GM23338 (cell line): ENCODE measurements at regions not wholly inside any gene's neighbourhood (a gene's known extent, or its start where the extent isn't known, plus 50 kb on each side); places are given as distances from the start of the nearest gene placed in this dataset.

Experiments used
- ATAC-seq: fragments of 200-7000 bp; cut with Tn5 transposase; 3 replicates; pipeline ENCODE4 v1.9.1; 2020
- DNase-seq: peaks from one replicate; pipeline ENCODE4 v3.0.0-alpha.2; 2015; ENCODE audit warnings: low spot score
- H2AFZ ChIP-seq: fragments of 200-600 bp; sonication (generic); 2 replicates; pipeline ENCODE4 v1.8.0; 2016; ENCODE audit warnings: antibody characterized with exemption, mild to moderate bottlenecking, moderate library complexity
- H3F3A ChIP-seq: fragments of 200-600 bp; sonication (generic); replicated peaks from 2 replicates; pipeline ENCODE4 v1.8.0; 2017; ENCODE audit warnings: antibody characterized with exemption, mixed run types, low read depth
- H3K27ac ChIP-seq: fragments of 200-600 bp; sonication (generic); 2 replicates; pipeline ENCODE4 v1.6.1; 2016; ENCODE audit warnings: low read depth
- H3K27me3 ChIP-seq: fragments of 200-600 bp; sonication (generic); 2 replicates; pipeline ENCODE4 v1.8.0; 2016; ENCODE audit warnings: mild to moderate bottlenecking, mixed run types, moderate library complexity; ENCODE audit not compliant: insufficient read depth
- H3K36me3 ChIP-seq: fragments of 200-600 bp; sonication (generic); 2 replicates; pipeline ENCODE4 v1.8.0; 2016; ENCODE audit warnings: mild to moderate bottlenecking; ENCODE audit not compliant: insufficient read depth
- H3K4me1 ChIP-seq: fragments of 200-600 bp; sonication (generic); 2 replicates; pipeline ENCODE4 v1.8.0; 2016; ENCODE audit warnings: mild to moderate bottlenecking, moderate library complexity; ENCODE audit not compliant: insufficient read depth
- H3K4me2 ChIP-seq: fragments of 200-600 bp; sonication (generic); 2 replicates; pipeline ENCODE4 v1.7.1; 2017; ENCODE audit warnings: mixed run types
- H3K4me3 ChIP-seq: fragments of 200-600 bp; sonication (generic); 2 replicates; pipeline ENCODE4 v1.6.1; 2016; ENCODE audit warnings: mixed run types
- H3K79me2 ChIP-seq: fragments of 200-600 bp; sonication (generic); replicated peaks from 2 replicates; pipeline ENCODE4 v1.8.0; 2017; ENCODE audit warnings: mild to moderate bottlenecking; ENCODE audit not compliant: insufficient read depth
- H3K9me2 ChIP-seq: fragments of 200-600 bp; sonication (generic); 2 replicates; pipeline ENCODE4 v1.8.0; 2017; ENCODE audit not compliant: insufficient read depth
- H4K20me1 ChIP-seq: fragments of 200-600 bp; sonication (generic); replicated peaks from 2 replicates; pipeline ENCODE4 v1.8.0; 2017; ENCODE audit warnings: mild to moderate bottlenecking; ENCODE audit not compliant: insufficient read depth
- H3K27ac Mint-ChIP-seq: 2 replicates; pipeline ENCODE4 v1.8.0; 2020; ENCODE audit warnings: inconsistent platforms, mild to moderate bottlenecking, moderate library complexity, mixed read lengths
- H3K27me3 Mint-ChIP-seq: 3 replicates; pipeline ENCODE4 v1.8.0; 2022; ENCODE audit warnings: low read depth, mild to moderate bottlenecking, moderate library complexity, mixed read lengths, inconsistent platforms; ENCODE audit not compliant: insufficient read depth, poor library complexity
- H3K36me3 Mint-ChIP-seq: 3 replicates; pipeline ENCODE4 v1.8.0; 2021; ENCODE audit warnings: low read depth, mild to moderate bottlenecking, inconsistent platforms, moderate library complexity, mixed read lengths
- H3K4me1 Mint-ChIP-seq: 3 replicates; pipeline ENCODE4 v1.8.0; 2020; ENCODE audit warnings: mild to moderate bottlenecking, inconsistent platforms, mixed read lengths
- H3K4me3 Mint-ChIP-seq: 3 replicates; pipeline ENCODE4 v1.8.0; 2021; ENCODE audit warnings: moderate library complexity, mild to moderate bottlenecking, inconsistent platforms, mixed read lengths
- H3K9me3 Mint-ChIP-seq: 3 replicates; pipeline ENCODE4 v1.8.0; 2020; ENCODE audit warnings: moderate library complexity, mild to moderate bottlenecking, inconsistent platforms, mixed read lengths
- CREB1 ChIP-seq: fragments of 250-450 bp; sonication (Bioruptor Pico); IDR thresholded peaks from 2 replicates; pipeline ENCODE4 v1.5.0; 2020; ENCODE audit warnings: low read depth, mild to moderate bottlenecking, moderate library complexity
- CTCF ChIP-seq, 2 experiments: fragments of 200-600 bp in 1 of 2; sonication (generic) in 1 of 2; conservative IDR thresholded peaks; 2 replicates each; pipeline versions ENCODE4 v1.5.1 to v1.6.1; 2016 to 2017; ENCODE audit warnings: antibody characterized with exemption in 2 of 2, low read depth in 2 of 2, mild to moderate bottlenecking in 2 of 2, moderate library complexity in 1 of 2
- EZH2 ChIP-seq: fragments of 200-600 bp; sonication (generic); IDR thresholded peaks from one replicate; pipeline ENCODE4 v1.8.0; 2017; ENCODE audit warnings: antibody characterized with exemption, mild to moderate bottlenecking, low read depth; ENCODE audit not compliant: unreplicated experiment
- NANOG ChIP-seq: IDR thresholded peaks from 2 replicates; pipeline ENCODE4 v1.6.1; 2016; ENCODE audit warnings: antibody characterized with exemption, borderline replicate concordance
- POLR2AphosphoS5 ChIP-seq: IDR thresholded peaks from 2 replicates; pipeline ENCODE4 v1.6.1; 2016; ENCODE audit warnings: antibody characterized with exemption, low read depth

DNA sequence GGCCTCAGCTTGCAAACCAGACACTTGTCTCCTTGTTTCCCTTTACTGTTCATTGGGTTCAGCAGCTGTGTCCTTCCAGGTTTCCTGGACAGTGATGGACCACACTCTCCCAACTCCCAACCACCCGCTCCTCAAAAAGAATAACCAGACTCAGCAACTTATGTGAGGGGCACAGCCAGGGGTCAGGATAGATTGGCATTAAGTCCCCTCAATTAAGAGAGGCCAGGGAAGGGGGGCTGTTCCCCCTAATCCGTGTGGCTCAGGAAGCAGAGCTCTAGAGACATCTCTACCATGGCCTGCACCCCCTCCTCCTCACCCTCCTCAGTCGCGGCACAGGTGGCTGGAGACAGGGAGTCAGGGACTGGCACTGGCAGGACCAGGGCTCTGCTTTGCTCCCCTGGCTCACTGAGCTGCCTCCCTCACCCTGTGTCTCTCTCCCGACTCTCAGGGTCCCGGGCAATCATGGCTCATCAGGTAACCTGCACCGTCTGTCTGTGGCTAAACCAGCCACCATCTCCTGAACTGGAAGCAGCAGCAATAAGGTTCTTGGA, 111.7 kb downstream of the ZNF280B start (continued):
- TF ChIP-seq CTCF (conservative IDR thresholded peaks at IDR 0.05; ENCODE audit: low read depth in 2 of 2) = no peak

GRCh38 chr22:22397292-22397870, 111.2 kb downstream of the ZNF280B start:
- H3K9me2 ChIP-seq = no peaks in the 10 kb centered on the region
- TF ChIP-seq POLR2AphosphoS5 (no peak), CTCF (conservative IDR thresholded peaks at IDR 0.05; ENCODE audit: low read depth in 2 of 2) (peak in 1 of 2 experiments; percentile 11; a peak in 1 of 4 replicates)
- DNase-seq (peak; percentile 15), ATAC-seq (peak; percentile 77)
- Mint-ChIP-seq H3K27me3 (peaks cover 97% of the 10 kb centered on the region), H3K9me3 (peaks cover 11% of the 10 kb centered on the region), H3K4me3 (no peak overlapping the region), H3K27ac (no peak overlapping the region), H3K4me1 (no peaks in the 10 kb centered on the region), H3K36me3 (no peaks in the 10 kb centered on the region)
- no peak overlapping the region for H3K27ac ChIP-seq
- no peak overlapping the region for H3K4me3 ChIP-seq
- no peak overlapping the region for H2AFZ ChIP-seq
- no peaks in the 10 kb centered on the region for H3F3A ChIP-seq
- H3K79me2 ChIP-seq = no peaks in the 10 kb centered on the region
- no peaks in the 10 kb centered on the region for H3K4me1 ChIP-seq
- H3K36me3 ChIP-seq = no peaks in the 10 kb centered on the region; the same call in 1 of the 2 replicates
- H3K4me2 ChIP-seq = no peak overlapping the region
- no peaks in the 10 kb centered on the region for H4K20me1 ChIP-seq
- peaks cover 100% of the 10 kb centered on the region for H3K27me3 ChIP-seq

GRCh38 chr22:22397875-22398524, 110.5 kb downstream of the ZNF280B start:
- TF ChIP-seq EZH2 = no peak
- TF ChIP-seq CREB1 = no peak
- TF ChIP-seq POLR2AphosphoS5 = no peak
- no peak for TF ChIP-seq NANOG
- H2AFZ ChIP-seq = no peak overlapping the region
- Mint-ChIP-seq H3K27ac (no peak overlapping the region), H3K27me3 (peaks cover 97% of the 10 kb centered on the region), H3K4me3 (no peak overlapping the region), H3K36me3 (no peaks in the 10 kb centered on the region), H3K9me3 (peaks cover 6% of the 10 kb centered on the region; the same call in 2 of the 3 replicates), H3K4me1 (no peaks in the 10 kb centered on the region)
- H3K79me2 ChIP-seq = no peaks in the 10 kb centered on the region
- no peaks in the 10 kb centered on the region; the same call in 1 of the 2 replicates for H3K36me3 ChIP-seq
- no peaks in the 10 kb centered on the region for H4K20me1 ChIP-seq
- DNase-seq (no peak), ATAC-seq (peak; percentile 32; the same call in 1 of the 3 replicates)
- H3F3A ChIP-seq = no peaks in the 10 kb centered on the region
- no peak overlapping the region for H3K4me3 ChIP-seq
- no peak overlapping the region for H3K27ac ChIP-seq
- H3K9me2 ChIP-seq = no peaks in the 10 kb centered on the region
- no peaks in the 10 kb centered on the region for H3K4me1 ChIP-seq
- H3K4me2 ChIP-seq = no peak overlapping the region
- peaks cover 100% of the 10 kb centered on the region for H3K27me3 ChIP-seq
